Heart left ventricle (tissue), 16 donors: ENCODE measurements at regions not wholly inside any gene's neighbourhood (a gene's known extent, or its start where the extent isn't known, plus 50 kb on each side); places are given as distances from the start of the nearest gene placed in this dataset.
A peak's percentile ranks its signal among the peaks of the same experiment; 100 is the strongest.

Source experiments
- ATAC-seq, 4 donors: fragments of 200-7000 bp; cut with Tn5 transposase; one replicate each; pipeline ENCODE4 v1.9.1; 2020 to 2022; ENCODE audit warnings: moderate library complexity in 4 of 4, mild to moderate bottlenecking in 3 of 4, moderate number of reproducible peaks in 1 of 4
- DNase-seq, 5 donors: peaks; one replicate each; pipeline ENCODE4 v3.0.0-alpha.2; 2020
- H3K27ac ChIP-seq, 12 donors: fragments of 200-600 bp; sonication (generic) in 4 of 12; one replicate each; pipeline versions ENCODE4 v1.5.0 to v1.8.0; 2016 to 2022; ENCODE audit warnings: mild to moderate bottlenecking in 2 of 12
- H3K27me3 ChIP-seq, 9 donors: fragments of 200-600 bp; sonication (generic) in 2 of 9; one replicate each; pipeline versions ENCODE4 v1.5.1 to v1.8.0; 2016 to 2022; ENCODE audit warnings: mild to moderate bottlenecking in 3 of 9
- H3K36me3 ChIP-seq, 9 donors: fragments of 200-600 bp; sonication (generic) in 2 of 9; one replicate each; pipeline versions ENCODE4 v1.5.0 to v1.8.0; 2018 to 2022; ENCODE audit warnings: mild to moderate bottlenecking in 2 of 9
- H3K4me1 ChIP-seq, 12 donors: fragments of 200-600 bp; sonication (generic) in 4 of 12; one replicate each; pipeline versions ENCODE4 v1.5.0 to v1.8.0; 2016 to 2022; ENCODE audit warnings: mild to moderate bottlenecking in 3 of 12
- H3K4me3 ChIP-seq, 12 donors: fragments of 200-600 bp; sonication (generic) in 4 of 12; one replicate each; pipeline versions ENCODE4 v1.5.0 to v1.8.0; 2017 to 2022; ENCODE audit warnings: mild to moderate bottlenecking in 9 of 12, moderate library complexity in 4 of 12
- H3K9me3 ChIP-seq, 12 donors: fragments of 200-600 bp; sonication (generic) in 4 of 12; one replicate each; pipeline versions ENCODE4 v1.5.0 to v1.8.0; 2016 to 2022; ENCODE audit warnings: mild to moderate bottlenecking in 1 of 12
- POLR2A ChIP-seq, 2 donors: fragments of 450-650 bp; IDR thresholded peaks; one replicate each; pipeline ENCODE4 v1.6.1; 2017; ENCODE audit warnings: antibody characterized with exemption in 2 of 2, mild to moderate bottlenecking in 2 of 2, moderate library complexity in 2 of 2
- WGBS, 4 donors: extraction: QIAGEN DNeasy Blood & Tissue Kit in 2 of 4; methylation state at CpG; one replicate each; pipeline versions ENCODE4 v1.1.5 to v1.1.7; 2013 to 2018; 5-methylcytosine and 5-hydroxymethylcytosine counted together
- intact Hi-C, 10 donors: fragments of 100-400 bp; cut with DNase I; formaldehyde crosslinking; loops; one replicate each; pipeline versions ENCODE4 v1.11.1 to v1.14.2; 2022
- TF ChIP-seq, protein P1 (sequence below), 12 donors: fragments of 200-600 bp; sonication (generic) in 4 of 12; IDR thresholded peaks; one replicate each; pipeline versions ENCODE4 v1.5.0 to v1.8.0; 2018 to 2022; ENCODE audit warnings: antibody characterized with exemption in 12 of 12, mild to moderate bottlenecking in 5 of 12
- donor health status: ischemic (EF 13 %, LVEDD 7.1; RV severe dilation, severe dysfunction).
- donor health status: healthy with polysubstance abuse.
- donor health status: DM: no; HTN: yes; CAD: no.
- donor health status: DM: no; HTN: no; CAD: no.
- donor health status: ischemic (EF 25% LVEDD 6.9; RV normal size, moderate dysfunction).
- donor health status: ischemic (EF 25% LVEDD 5.7; RV mildly dilated, moderate dysfunction).
- donor health status: healthy.
- donor health status: DM: yes; HTN: yes; CAD: no.
- donor health status: ischemic (EF 35%, LVEDD 5.7; RV mildly dilated, moderate dysfunction).
- donor health status: nonischemic (EF 11% LVEDD 7.7; RV severe dilation, severe dysfunction).
- donor health status: DM: yes; HTN: yes; CAD: no.
- donor health status: PGD.
- donor health status: ischemic (EF 29% LVEDD 5.4; RV normal size, mild dysfunction).
- donor health status: nonischemic (EF 23%, LVEDD 6.1; RV moderate dilation, normal function).

DNA sequence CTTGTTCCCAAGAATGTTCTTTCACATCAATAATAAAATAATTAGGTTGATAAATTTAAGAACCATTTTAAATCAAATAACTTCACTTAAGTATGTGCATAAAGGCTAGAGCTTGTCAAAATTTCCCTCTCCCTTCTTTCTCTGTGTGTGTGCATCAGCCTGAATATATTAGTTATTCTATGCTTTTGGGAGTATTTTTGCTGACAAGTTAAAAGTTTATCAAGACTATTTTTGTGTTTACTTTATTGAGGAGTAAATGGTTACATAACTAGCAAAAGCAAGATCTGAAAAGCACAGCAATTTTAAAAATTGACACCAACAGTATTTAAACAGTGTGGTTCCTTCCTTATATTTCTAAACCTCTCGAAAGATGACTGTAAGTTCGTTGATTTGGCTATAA, 261.7 kb downstream of the ISL1 start:
- ATAC-seq (no peak), DNase-seq (no peak)
- Histone ChIP-seq H3K36me3 (no peaks in the 10 kb centered on the region), H3K27me3 (no peaks in the 10 kb centered on the region), H3K4me1 (no peaks in the 10 kb centered on the region), H3K9me3 (peaks cover 0 to 16% (median 0%) of the 10 kb centered on the region in 12 donors), H3K4me3 (no peak overlapping the region), H3K27ac (no peak overlapping the region)
- intact Hi-C loops, result no loop called here
- TF ChIP-seq, protein P1, sequence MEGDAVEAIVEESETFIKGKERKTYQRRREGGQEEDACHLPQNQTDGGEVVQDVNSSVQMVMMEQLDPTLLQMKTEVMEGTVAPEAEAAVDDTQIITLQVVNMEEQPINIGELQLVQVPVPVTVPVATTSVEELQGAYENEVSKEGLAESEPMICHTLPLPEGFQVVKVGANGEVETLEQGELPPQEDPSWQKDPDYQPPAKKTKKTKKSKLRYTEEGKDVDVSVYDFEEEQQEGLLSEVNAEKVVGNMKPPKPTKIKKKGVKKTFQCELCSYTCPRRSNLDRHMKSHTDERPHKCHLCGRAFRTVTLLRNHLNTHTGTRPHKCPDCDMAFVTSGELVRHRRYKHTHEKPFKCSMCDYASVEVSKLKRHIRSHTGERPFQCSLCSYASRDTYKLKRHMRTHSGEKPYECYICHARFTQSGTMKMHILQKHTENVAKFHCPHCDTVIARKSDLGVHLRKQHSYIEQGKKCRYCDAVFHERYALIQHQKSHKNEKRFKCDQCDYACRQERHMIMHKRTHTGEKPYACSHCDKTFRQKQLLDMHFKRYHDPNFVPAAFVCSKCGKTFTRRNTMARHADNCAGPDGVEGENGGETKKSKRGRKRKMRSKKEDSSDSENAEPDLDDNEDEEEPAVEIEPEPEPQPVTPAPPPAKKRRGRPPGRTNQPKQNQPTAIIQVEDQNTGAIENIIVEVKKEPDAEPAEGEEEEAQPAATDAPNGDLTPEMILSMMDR (IDR thresholded peaks at IDR 0.05), result no peak
- no peak for TF ChIP-seq POLR2A (IDR thresholded peaks at IDR 0.05)
- 52 to 58% (median 57%) methylated on average over 2 of the region's 2 CpGs for WGBS, 4 donors

- no peak overlapping the region for H3K27ac ChIP-seq
- DNase-seq (no peak), ATAC-seq (no peak)
- no peak overlapping the region for H3K4me3 ChIP-seq
- H3K9me3 ChIP-seq, result peaks cover 0 to 8% (median 0%) of the 10 kb centered on the region in 12 donors
- intact Hi-C loops, result no loop called here
- H3K27me3 ChIP-seq, result no peaks in the 10 kb centered on the region
- H3K36me3 ChIP-seq, result no peaks in the 10 kb centered on the region
- TF ChIP-seq POLR2A (IDR thresholded peaks at IDR 0.05), result no peak
- TF ChIP-seq, protein P1 (IDR thresholded peaks at IDR 0.05), result no peak
- no peaks in the 10 kb centered on the region for H3K4me1 ChIP-seq
Measured at GRCh38 chr5:51646482-51646881, 263.2 kb downstream of the ISL1 start.

- no peaks in the 10 kb centered on the region for H3K27me3 ChIP-seq
- H3K9me3 ChIP-seq, result no peaks in the 10 kb centered on the region
- TF ChIP-seq, protein P1 (IDR thresholded peaks at IDR 0.05), result no peak
- DNase-seq, result no peak
- H3K27ac ChIP-seq, result no peak overlapping the region
- no peaks in the 10 kb centered on the region for H3K4me1 ChIP-seq
- WGBS, 4 donors, result 18 to 50% (median 37%) methylated on average over 1 of the region's 1 CpG
- intact Hi-C loops, result no loop called here
- H3K36me3 ChIP-seq, result no peaks in the 10 kb centered on the region
- ATAC-seq, result no peak
- H3K4me3 ChIP-seq, result no peak overlapping the region
Measured at GRCh38 chr5:51650824-51651223, 267.6 kb downstream of the ISL1 start.

DNA sequence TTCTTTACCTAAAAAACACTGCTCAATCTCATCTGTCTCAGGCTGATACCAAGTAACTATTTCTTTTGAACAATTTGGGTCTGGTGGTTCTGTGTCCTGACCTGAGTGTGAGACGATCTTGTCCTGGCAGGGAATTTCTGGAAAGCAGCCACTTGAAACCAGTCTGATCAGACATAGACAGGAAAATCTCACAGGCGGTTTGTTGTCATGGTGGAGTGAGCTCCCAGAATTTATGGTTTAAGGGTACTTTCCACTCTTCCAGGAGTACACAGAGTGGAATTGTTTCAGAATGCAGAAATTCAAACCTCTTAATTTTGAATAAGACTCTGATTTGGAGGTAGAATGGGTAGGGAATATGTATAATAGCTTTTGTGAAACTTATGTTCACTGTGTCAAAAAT, 268.2 kb downstream of the ISL1 start:
- H3K9me3 ChIP-seq, result no peaks in the 10 kb centered on the region
- DNase-seq (no peak), ATAC-seq (peak in 1 of 4 donors; percentile 18)
- no peaks in the 10 kb centered on the region for H3K36me3 ChIP-seq
- 33 to 40% (median 36%) methylated on average over 2 of the region's 2 CpGs for WGBS, 4 donors
- no peak overlapping the region for H3K27ac ChIP-seq
- no peak for TF ChIP-seq POLR2A (IDR thresholded peaks at IDR 0.05)
- TF ChIP-seq, protein P1 (IDR thresholded peaks at IDR 0.05), result no peak
- H3K4me1 ChIP-seq, result no peaks in the 10 kb centered on the region
- intact Hi-C loops, result no loop called here
- H3K27me3 ChIP-seq, result no peaks in the 10 kb centered on the region
- H3K4me3 ChIP-seq, result no peak overlapping the region
